HG03039 (cell line): ENCODE measurements at regions not wholly inside any gene's neighbourhood (a gene's known extent, or its start where the extent isn't known, plus 50 kb on each side); places are given as distances from the start of the nearest gene placed in this dataset.
"Not testable (repeated sequence)": the region's sequence is repeated elsewhere in the genome, so short reads cannot be mapped to it uniquely, and the experiment has no call there.

Source experiments
- ATAC-seq: cut with Tn5 transposase; IDR thresholded peaks from one replicate; pipeline ENCODE4 v1.9.1; 2021; ENCODE audit warnings: mild to moderate bottlenecking, moderate library complexity; ENCODE audit not compliant: unreplicated experiment

- ATAC-seq = no peak
Measured at GRCh38 chr9:38195737-38196161, 126.7 kb upstream of the SHB start.

GRCh38 chr9:38194870-38195269, 125.8 kb upstream of the SHB start:
- no peak for ATAC-seq

GRCh38 chr9:38192731-38193265, 123.8 kb upstream of the SHB start:
- no peak for ATAC-seq

GRCh38 chr9:38186404-38187115, 117.5 kb upstream of the SHB start:
- no peak for ATAC-seq

GRCh38 chr9:38185647-38186403, 116.8 kb upstream of the SHB start:
- ATAC-seq = no peak

- ATAC-seq = no peak
Measured at GRCh38 chr9:38183994-38184568, 115.1 kb upstream of the SHB start.

- ATAC-seq = no peak
Measured at GRCh38 chr9:38182321-38182720, 113.3 kb upstream of the SHB start.

- ATAC-seq = no peak
Measured at GRCh38 chr9:38181866-38182265, 112.8 kb upstream of the SHB start.

GRCh38 chr9:38181232-38181631, 112.2 kb upstream of the SHB start:
- ATAC-seq = no peak

- no peak for ATAC-seq
Measured at GRCh38 chr9:38180656-38181055, 111.6 kb upstream of the SHB start.

GRCh38 chr9:38179965-38180364, 110.9 kb upstream of the SHB start:
- ATAC-seq = no peak

GRCh38 chr9:38178237-38178636, 109.2 kb upstream of the SHB start:
- ATAC-seq = no peak

- no peak for ATAC-seq
Measured at GRCh38 chr9:38177680-38178079, 108.7 kb upstream of the SHB start.

GRCh38 chr9:38176251-38176650, 107.2 kb upstream of the SHB start:
- ATAC-seq = no peak

- no peak for ATAC-seq
Measured at GRCh38 chr9:38175423-38175822, 106.4 kb upstream of the SHB start.

- ATAC-seq = no peak
Measured at GRCh38 chr9:38172586-38172985, 103.6 kb upstream of the SHB start.

- ATAC-seq = no peak
Measured at GRCh38 chr9:38171926-38172325, 102.9 kb upstream of the SHB start.

GRCh38 chr9:38171538-38171884, 102.5 kb upstream of the SHB start:
- ATAC-seq = no peak

GRCh38 chr9:38170763-38171537, 101.9 kb upstream of the SHB start:
- ATAC-seq = not testable (repeated sequence)

- ATAC-seq = not testable (repeated sequence)
Measured at GRCh38 chr9:38170155-38170554, 101.1 kb upstream of the SHB start.

- ATAC-seq = no peak
Measured at GRCh38 chr9:38166501-38166900, 97.5 kb upstream of the SHB start.
